GM23338 (cell line): ENCODE measurements at regions not wholly inside any gene's neighbourhood (a gene's known extent, or its start where the extent isn't known, plus 50 kb on each side); places are given as distances from the start of the nearest gene placed in this dataset.

Experiments used
- ATAC-seq: fragments of 200-7000 bp; cut with Tn5 transposase; 3 replicates; pipeline ENCODE4 v1.9.1; 2020
- DNase-seq: peaks from one replicate; pipeline ENCODE4 v3.0.0-alpha.2; 2015; ENCODE audit warnings: low spot score
- H2AFZ ChIP-seq: fragments of 200-600 bp; sonication (generic); 2 replicates; pipeline ENCODE4 v1.8.0; 2016; ENCODE audit warnings: antibody characterized with exemption, mild to moderate bottlenecking, moderate library complexity
- H3F3A ChIP-seq: fragments of 200-600 bp; sonication (generic); replicated peaks from 2 replicates; pipeline ENCODE4 v1.8.0; 2017; ENCODE audit warnings: antibody characterized with exemption, mixed run types, low read depth
- H3K27ac ChIP-seq: fragments of 200-600 bp; sonication (generic); 2 replicates; pipeline ENCODE4 v1.6.1; 2016; ENCODE audit warnings: low read depth
- H3K27me3 ChIP-seq: fragments of 200-600 bp; sonication (generic); 2 replicates; pipeline ENCODE4 v1.8.0; 2016; ENCODE audit warnings: mild to moderate bottlenecking, mixed run types, moderate library complexity; ENCODE audit not compliant: insufficient read depth
- H3K36me3 ChIP-seq: fragments of 200-600 bp; sonication (generic); 2 replicates; pipeline ENCODE4 v1.8.0; 2016; ENCODE audit warnings: mild to moderate bottlenecking; ENCODE audit not compliant: insufficient read depth
- H3K4me1 ChIP-seq: fragments of 200-600 bp; sonication (generic); 2 replicates; pipeline ENCODE4 v1.8.0; 2016; ENCODE audit warnings: mild to moderate bottlenecking, moderate library complexity; ENCODE audit not compliant: insufficient read depth
- H3K4me2 ChIP-seq: fragments of 200-600 bp; sonication (generic); 2 replicates; pipeline ENCODE4 v1.7.1; 2017; ENCODE audit warnings: mixed run types
- H3K4me3 ChIP-seq: fragments of 200-600 bp; sonication (generic); 2 replicates; pipeline ENCODE4 v1.6.1; 2016; ENCODE audit warnings: mixed run types
- H3K79me2 ChIP-seq: fragments of 200-600 bp; sonication (generic); replicated peaks from 2 replicates; pipeline ENCODE4 v1.8.0; 2017; ENCODE audit warnings: mild to moderate bottlenecking; ENCODE audit not compliant: insufficient read depth
- H3K9me2 ChIP-seq: fragments of 200-600 bp; sonication (generic); 2 replicates; pipeline ENCODE4 v1.8.0; 2017; ENCODE audit not compliant: insufficient read depth
- H4K20me1 ChIP-seq: fragments of 200-600 bp; sonication (generic); replicated peaks from 2 replicates; pipeline ENCODE4 v1.8.0; 2017; ENCODE audit warnings: mild to moderate bottlenecking; ENCODE audit not compliant: insufficient read depth
- H3K27ac Mint-ChIP-seq: 2 replicates; pipeline ENCODE4 v1.8.0; 2020; ENCODE audit warnings: inconsistent platforms, mild to moderate bottlenecking, moderate library complexity, mixed read lengths
- H3K27me3 Mint-ChIP-seq: 3 replicates; pipeline ENCODE4 v1.8.0; 2022; ENCODE audit warnings: low read depth, mild to moderate bottlenecking, moderate library complexity, mixed read lengths, inconsistent platforms; ENCODE audit not compliant: insufficient read depth, poor library complexity
- H3K36me3 Mint-ChIP-seq: 3 replicates; pipeline ENCODE4 v1.8.0; 2021; ENCODE audit warnings: low read depth, mild to moderate bottlenecking, inconsistent platforms, moderate library complexity, mixed read lengths
- H3K4me1 Mint-ChIP-seq: 3 replicates; pipeline ENCODE4 v1.8.0; 2020; ENCODE audit warnings: mild to moderate bottlenecking, inconsistent platforms, mixed read lengths
- H3K4me3 Mint-ChIP-seq: 3 replicates; pipeline ENCODE4 v1.8.0; 2021; ENCODE audit warnings: moderate library complexity, mild to moderate bottlenecking, inconsistent platforms, mixed read lengths
- H3K9me3 Mint-ChIP-seq: 3 replicates; pipeline ENCODE4 v1.8.0; 2020; ENCODE audit warnings: moderate library complexity, mild to moderate bottlenecking, inconsistent platforms, mixed read lengths
- CREB1 ChIP-seq: fragments of 250-450 bp; sonication (Bioruptor Pico); IDR thresholded peaks from 2 replicates; pipeline ENCODE4 v1.5.0; 2020; ENCODE audit warnings: low read depth, mild to moderate bottlenecking, moderate library complexity
- ETS1 ChIP-seq: IDR thresholded peaks from 2 replicates; pipeline ENCODE4 v1.6.1; 2016; ENCODE audit warnings: antibody characterized with exemption
- EZH2 ChIP-seq: fragments of 200-600 bp; sonication (generic); IDR thresholded peaks from one replicate; pipeline ENCODE4 v1.8.0; 2017; ENCODE audit warnings: antibody characterized with exemption, mild to moderate bottlenecking, low read depth; ENCODE audit not compliant: unreplicated experiment
- EZH2phosphoT487 ChIP-seq: fragments of 200-600 bp; sonication (generic); IDR thresholded peaks from one replicate; pipeline ENCODE4 v1.8.1; 2018; ENCODE audit warnings: antibody characterized with exemption; ENCODE audit not compliant: unreplicated experiment
- JUNB ChIP-seq: IDR thresholded peaks from one replicate; pipeline ENCODE4 v1.6.1; 2016; ENCODE audit warnings: antibody characterized with exemption; ENCODE audit not compliant: unreplicated experiment
- NANOG ChIP-seq: IDR thresholded peaks from 2 replicates; pipeline ENCODE4 v1.6.1; 2016; ENCODE audit warnings: antibody characterized with exemption, borderline replicate concordance
- POLR2AphosphoS5 ChIP-seq: IDR thresholded peaks from 2 replicates; pipeline ENCODE4 v1.6.1; 2016; ENCODE audit warnings: antibody characterized with exemption, low read depth
- STAT1 ChIP-seq: IDR thresholded peaks from one replicate; pipeline ENCODE4 v1.6.1; 2016; ENCODE audit warnings: antibody characterized with exemption; ENCODE audit not compliant: unreplicated experiment
- ZNF114 ChIP-seq: fragments of 250-450 bp; sonication (Bioruptor Pico); IDR thresholded peaks from 2 replicates; pipeline ENCODE4 v1.5.0; 2020; ENCODE audit warnings: mild to moderate bottlenecking, moderate library complexity
- ZNF331 ChIP-seq: fragments of 250-450 bp; sonication (Bioruptor Pico); IDR thresholded peaks from 2 replicates; pipeline ENCODE4 v1.5.0; 2020; ENCODE audit warnings: low read depth, mild to moderate bottlenecking, moderate library complexity
- ZNF462 ChIP-seq: fragments of 250-450 bp; sonication (Bioruptor Pico); IDR thresholded peaks from 2 replicates; pipeline ENCODE4 v1.5.0; 2020; ENCODE audit warnings: mild to moderate bottlenecking, moderate library complexity
- TF ChIP-seq, protein P1 (sequence below): IDR thresholded peaks from one replicate; pipeline ENCODE4 v1.6.1; 2018; ENCODE audit warnings: antibody characterized with exemption; ENCODE audit not compliant: unreplicated experiment
- TF ChIP-seq, protein P2 (sequence below), 2 experiments: fragments of 200-600 bp in 1 of 2; sonication (generic) in 1 of 2; conservative IDR thresholded peaks; 2 replicates each; pipeline versions ENCODE4 v1.5.1 to v1.6.1; 2016 to 2017; ENCODE audit warnings: antibody characterized with exemption in 2 of 2, low read depth in 2 of 2, mild to moderate bottlenecking in 2 of 2, moderate library complexity in 1 of 2

GRCh38 chr11:39968071-39968470 lies 1491.4 kb downstream of the LRRC4C start:
- Histone ChIP-seq H3K36me3 (no peaks in the 10 kb centered on the region), H3F3A (no peaks in the 10 kb centered on the region), H3K27ac (no peak overlapping the region), H2AFZ (no peak overlapping the region), H3K27me3 (no peaks in the 10 kb centered on the region), H3K79me2 (no peaks in the 10 kb centered on the region), H3K4me2 (no peak overlapping the region), H3K4me1 (no peaks in the 10 kb centered on the region), H4K20me1 (no peaks in the 10 kb centered on the region), H3K9me2 (no peaks in the 10 kb centered on the region), H3K4me3 (no peak overlapping the region)
- TF ChIP-seq EZH2: no peak
- no peak for TF ChIP-seq STAT1
- TF ChIP-seq, protein P1, sequence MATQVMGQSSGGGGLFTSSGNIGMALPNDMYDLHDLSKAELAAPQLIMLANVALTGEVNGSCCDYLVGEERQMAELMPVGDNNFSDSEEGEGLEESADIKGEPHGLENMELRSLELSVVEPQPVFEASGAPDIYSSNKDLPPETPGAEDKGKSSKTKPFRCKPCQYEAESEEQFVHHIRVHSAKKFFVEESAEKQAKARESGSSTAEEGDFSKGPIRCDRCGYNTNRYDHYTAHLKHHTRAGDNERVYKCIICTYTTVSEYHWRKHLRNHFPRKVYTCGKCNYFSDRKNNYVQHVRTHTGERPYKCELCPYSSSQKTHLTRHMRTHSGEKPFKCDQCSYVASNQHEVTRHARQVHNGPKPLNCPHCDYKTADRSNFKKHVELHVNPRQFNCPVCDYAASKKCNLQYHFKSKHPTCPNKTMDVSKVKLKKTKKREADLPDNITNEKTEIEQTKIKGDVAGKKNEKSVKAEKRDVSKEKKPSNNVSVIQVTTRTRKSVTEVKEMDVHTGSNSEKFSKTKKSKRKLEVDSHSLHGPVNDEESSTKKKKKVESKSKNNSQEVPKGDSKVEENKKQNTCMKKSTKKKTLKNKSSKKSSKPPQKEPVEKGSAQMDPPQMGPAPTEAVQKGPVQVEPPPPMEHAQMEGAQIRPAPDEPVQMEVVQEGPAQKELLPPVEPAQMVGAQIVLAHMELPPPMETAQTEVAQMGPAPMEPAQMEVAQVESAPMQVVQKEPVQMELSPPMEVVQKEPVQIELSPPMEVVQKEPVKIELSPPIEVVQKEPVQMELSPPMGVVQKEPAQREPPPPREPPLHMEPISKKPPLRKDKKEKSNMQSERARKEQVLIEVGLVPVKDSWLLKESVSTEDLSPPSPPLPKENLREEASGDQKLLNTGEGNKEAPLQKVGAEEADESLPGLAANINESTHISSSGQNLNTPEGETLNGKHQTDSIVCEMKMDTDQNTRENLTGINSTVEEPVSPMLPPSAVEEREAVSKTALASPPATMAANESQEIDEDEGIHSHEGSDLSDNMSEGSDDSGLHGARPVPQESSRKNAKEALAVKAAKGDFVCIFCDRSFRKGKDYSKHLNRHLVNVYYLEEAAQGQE: no peak
- TF ChIP-seq JUNB: no peak
- TF ChIP-seq CREB1 (CRISPR knock-in tag): no peak
- no peak for TF ChIP-seq EZH2phosphoT487
- TF ChIP-seq ZNF462 (CRISPR knock-in tag): no peak
- no peak for TF ChIP-seq NANOG
- TF ChIP-seq, protein P2, sequence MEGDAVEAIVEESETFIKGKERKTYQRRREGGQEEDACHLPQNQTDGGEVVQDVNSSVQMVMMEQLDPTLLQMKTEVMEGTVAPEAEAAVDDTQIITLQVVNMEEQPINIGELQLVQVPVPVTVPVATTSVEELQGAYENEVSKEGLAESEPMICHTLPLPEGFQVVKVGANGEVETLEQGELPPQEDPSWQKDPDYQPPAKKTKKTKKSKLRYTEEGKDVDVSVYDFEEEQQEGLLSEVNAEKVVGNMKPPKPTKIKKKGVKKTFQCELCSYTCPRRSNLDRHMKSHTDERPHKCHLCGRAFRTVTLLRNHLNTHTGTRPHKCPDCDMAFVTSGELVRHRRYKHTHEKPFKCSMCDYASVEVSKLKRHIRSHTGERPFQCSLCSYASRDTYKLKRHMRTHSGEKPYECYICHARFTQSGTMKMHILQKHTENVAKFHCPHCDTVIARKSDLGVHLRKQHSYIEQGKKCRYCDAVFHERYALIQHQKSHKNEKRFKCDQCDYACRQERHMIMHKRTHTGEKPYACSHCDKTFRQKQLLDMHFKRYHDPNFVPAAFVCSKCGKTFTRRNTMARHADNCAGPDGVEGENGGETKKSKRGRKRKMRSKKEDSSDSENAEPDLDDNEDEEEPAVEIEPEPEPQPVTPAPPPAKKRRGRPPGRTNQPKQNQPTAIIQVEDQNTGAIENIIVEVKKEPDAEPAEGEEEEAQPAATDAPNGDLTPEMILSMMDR (conservative IDR thresholded peaks at IDR 0.05; ENCODE audit: low read depth in 2 of 2): no peak
- no peak for TF ChIP-seq POLR2AphosphoS5
- TF ChIP-seq ETS1: no peak
- TF ChIP-seq ZNF114 (CRISPR knock-in tag): no peak
- TF ChIP-seq ZNF331 (CRISPR knock-in tag): no peak
- Mint-ChIP-seq H3K9me3 (no peaks in the 10 kb centered on the region), H3K4me1 (no peaks in the 10 kb centered on the region), H3K4me3 (no peak overlapping the region), H3K36me3 (no peaks in the 10 kb centered on the region), H3K27ac (no peak overlapping the region), H3K27me3 (peaks cover 5% of the 10 kb centered on the region)
- DNase-seq (no peak), ATAC-seq (no peak)
